Left lung (tissue), 4 donors: ENCODE measurements at regions not wholly inside any gene's neighbourhood (a gene's known extent, or its start where the extent isn't known, plus 50 kb on each side); places are given as distances from the start of the nearest gene placed in this dataset.

Experiments
- ATAC-seq: fragments of 200-7000 bp; cut with Tn5 transposase; one replicate; pipeline ENCODE4 v1.9.1; 2020; ENCODE audit warnings: moderate library complexity
- DNase-seq, 4 donors: peaks; one replicate each; pipeline ENCODE4 v3.0.0-alpha.2; 2013 to 2020
- H3K27ac ChIP-seq, 2 donors: fragments of 200-600 bp; sonication (generic) in 1 of 2; one replicate each; pipeline versions ENCODE4 v1.5.0 to v1.8.0; 2020 to 2021
- H3K27me3 ChIP-seq, 2 donors: fragments of 200-600 bp; sonication (generic) in 1 of 2; one replicate each; pipeline versions ENCODE4 v1.5.0 to v1.8.0; 2020 to 2021
- H3K36me3 ChIP-seq, 2 donors: fragments of 200-600 bp; sonication (generic) in 1 of 2; one replicate each; pipeline versions ENCODE4 v1.5.0 to v1.8.0; 2020 to 2021
- H3K4me1 ChIP-seq, 2 donors: fragments of 200-600 bp; one replicate each; pipeline ENCODE4 v1.8.0; 2021
- H3K4me3 ChIP-seq, 2 donors: fragments of 200-600 bp; sonication (generic) in 1 of 2; one replicate each; pipeline versions ENCODE4 v1.5.0 to v1.8.0; 2020 to 2021; ENCODE audit warnings: mild to moderate bottlenecking in 1 of 2
- H3K9me3 ChIP-seq, 2 donors: fragments of 200-600 bp; sonication (generic) in 1 of 2; one replicate each; pipeline versions ENCODE4 v1.5.0 to v1.8.0; 2020 to 2021
- intact Hi-C, 2 donors: fragments of 100-400 bp; cut with DNase I; formaldehyde crosslinking; loops; one replicate each; pipeline versions ENCODE4 v1.11.2 to v1.14.2; 2022
- TF ChIP-seq, protein P1 (sequence below), 2 donors: fragments of 200-600 bp; sonication (generic) in 1 of 2; IDR thresholded peaks; one replicate each; pipeline versions ENCODE4 v1.5.0 to v1.8.0; 2021; ENCODE audit warnings: antibody characterized with exemption in 2 of 2
- donor health status: DM: no; HTN: yes; CAD: no.
- donor health status: DM: no; HTN: no; CAD: no.

DNA sequence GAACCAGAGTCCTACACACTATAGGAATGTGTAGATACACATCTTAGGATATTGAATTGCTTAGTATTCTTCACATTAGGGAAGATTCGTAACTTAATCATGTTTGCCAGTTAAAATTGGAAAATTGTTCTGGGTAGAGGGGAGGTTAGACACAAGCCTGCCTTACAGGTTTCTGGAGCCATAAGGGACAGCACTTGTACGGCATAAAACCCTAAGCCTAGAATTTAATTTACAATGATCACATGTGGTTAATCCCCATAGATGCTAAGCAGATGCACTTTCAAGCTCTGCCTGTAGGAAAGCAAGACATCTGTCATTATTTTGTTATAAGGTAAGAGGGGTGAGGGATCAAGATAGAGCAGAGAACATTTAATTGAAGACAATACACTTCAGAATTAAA, 820.7 kb downstream of the NCAM2 start:
- no peaks in the 10 kb centered on the region for H3K27me3 ChIP-seq
- intact Hi-C loops: no loop called here
- no peak overlapping the region for H3K27ac ChIP-seq
- no peaks in the 10 kb centered on the region for H3K4me1 ChIP-seq
- H3K4me3 ChIP-seq: no peak overlapping the region
- TF ChIP-seq, protein P1, sequence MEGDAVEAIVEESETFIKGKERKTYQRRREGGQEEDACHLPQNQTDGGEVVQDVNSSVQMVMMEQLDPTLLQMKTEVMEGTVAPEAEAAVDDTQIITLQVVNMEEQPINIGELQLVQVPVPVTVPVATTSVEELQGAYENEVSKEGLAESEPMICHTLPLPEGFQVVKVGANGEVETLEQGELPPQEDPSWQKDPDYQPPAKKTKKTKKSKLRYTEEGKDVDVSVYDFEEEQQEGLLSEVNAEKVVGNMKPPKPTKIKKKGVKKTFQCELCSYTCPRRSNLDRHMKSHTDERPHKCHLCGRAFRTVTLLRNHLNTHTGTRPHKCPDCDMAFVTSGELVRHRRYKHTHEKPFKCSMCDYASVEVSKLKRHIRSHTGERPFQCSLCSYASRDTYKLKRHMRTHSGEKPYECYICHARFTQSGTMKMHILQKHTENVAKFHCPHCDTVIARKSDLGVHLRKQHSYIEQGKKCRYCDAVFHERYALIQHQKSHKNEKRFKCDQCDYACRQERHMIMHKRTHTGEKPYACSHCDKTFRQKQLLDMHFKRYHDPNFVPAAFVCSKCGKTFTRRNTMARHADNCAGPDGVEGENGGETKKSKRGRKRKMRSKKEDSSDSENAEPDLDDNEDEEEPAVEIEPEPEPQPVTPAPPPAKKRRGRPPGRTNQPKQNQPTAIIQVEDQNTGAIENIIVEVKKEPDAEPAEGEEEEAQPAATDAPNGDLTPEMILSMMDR (IDR thresholded peaks at IDR 0.05): no peak
- peaks cover 0 to 4% of the 10 kb centered on the region in 2 donors for H3K9me3 ChIP-seq
- no peak for ATAC-seq
- no peak for DNase-seq
- no peaks in the 10 kb centered on the region for H3K36me3 ChIP-seq

DNA sequence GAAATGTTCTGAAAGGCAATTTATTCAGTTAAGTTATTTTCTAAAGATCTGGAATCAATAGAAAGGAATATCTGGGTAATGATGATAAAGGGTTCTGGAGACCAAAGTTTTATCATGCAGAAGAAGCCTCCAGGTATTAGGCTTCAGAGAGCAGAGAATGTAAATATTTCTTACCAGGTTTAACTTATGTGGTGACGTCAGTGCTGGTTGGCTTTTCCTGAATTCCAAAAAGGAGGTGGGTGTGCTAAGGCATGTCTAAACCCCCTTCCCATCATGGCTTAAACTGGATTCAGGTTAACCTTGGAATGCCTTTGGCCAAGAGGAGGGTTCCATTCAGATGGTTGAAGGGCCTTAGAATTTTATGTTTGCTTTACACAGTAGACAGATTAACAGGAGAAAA, 829.9 kb downstream of the NCAM2 start:
- Histone ChIP-seq H3K27me3 (no peaks in the 10 kb centered on the region), H3K36me3 (no peaks in the 10 kb centered on the region), H3K9me3 (peaks cover 0 to 16% of the 10 kb centered on the region in 2 donors), H3K27ac (no peak overlapping the region), H3K4me3 (no peak overlapping the region), H3K4me1 (no peaks in the 10 kb centered on the region)
- TF ChIP-seq, protein P1 (IDR thresholded peaks at IDR 0.05): no peak
- DNase-seq: no peak
- intact Hi-C loops: no loop called here
- ATAC-seq: no peak

GRCh38 chr21:21831036-21831435, 832.8 kb downstream of the NCAM2 start:
- TF ChIP-seq, protein P1 (IDR thresholded peaks at IDR 0.05): no peak
- intact Hi-C loops: no loop called here
- H3K9me3 ChIP-seq: peaks cover 0 to 10% of the 10 kb centered on the region in 2 donors
- no peak overlapping the region for H3K27ac ChIP-seq
- no peaks in the 10 kb centered on the region for H3K4me1 ChIP-seq
- no peaks in the 10 kb centered on the region for H3K27me3 ChIP-seq
- no peak overlapping the region for H3K4me3 ChIP-seq
- DNase-seq (peak in 1 of 4 donors; percentile 53), ATAC-seq (no peak)
- H3K36me3 ChIP-seq: no peaks in the 10 kb centered on the region

DNA sequence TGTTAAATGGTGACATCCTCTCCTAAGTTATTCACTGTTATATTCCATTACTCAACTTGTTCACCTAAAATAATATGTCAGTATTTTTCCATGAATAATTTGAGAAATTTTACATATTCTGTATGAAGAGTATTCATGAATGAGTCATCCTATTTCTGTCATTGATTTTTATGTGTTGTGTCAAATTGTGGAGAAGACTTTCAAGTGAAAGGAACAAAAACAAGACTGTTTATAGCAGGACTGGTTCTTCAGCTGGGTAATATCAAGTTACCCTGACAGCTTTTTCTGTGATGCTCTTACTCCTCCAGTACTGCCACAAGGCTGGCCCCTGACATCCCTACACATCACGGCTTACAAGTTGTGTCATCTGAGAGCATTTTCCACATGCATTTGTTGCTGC, 847.7 kb downstream of the NCAM2 start:
- H3K9me3 ChIP-seq: peaks cover 0 to 10% of the 10 kb centered on the region in 2 donors
- no peaks in the 10 kb centered on the region for H3K27me3 ChIP-seq
- no peaks in the 10 kb centered on the region for H3K4me1 ChIP-seq
- no peak for ATAC-seq
- TF ChIP-seq, protein P1 (IDR thresholded peaks at IDR 0.05): no peak
- no peaks in the 10 kb centered on the region for H3K36me3 ChIP-seq
- no peak overlapping the region for H3K4me3 ChIP-seq
- intact Hi-C loops: no loop called here
- H3K27ac ChIP-seq: no peak overlapping the region
- no peak for DNase-seq

- TF ChIP-seq, protein P1 (IDR thresholded peaks at IDR 0.05): no peak
- no peaks in the 10 kb centered on the region for H3K27me3 ChIP-seq
- DNase-seq (no peak), ATAC-seq (no peak)
- intact Hi-C loops: no loop called here
- no peak overlapping the region for H3K27ac ChIP-seq
- H3K4me3 ChIP-seq: no peak overlapping the region
- H3K4me1 ChIP-seq: no peaks in the 10 kb centered on the region
- H3K9me3 ChIP-seq: peaks cover 0 to 14% of the 10 kb centered on the region in 2 donors
- H3K36me3 ChIP-seq: no peaks in the 10 kb centered on the region
Observed at GRCh38 chr21:21851205-21851604, 853.0 kb downstream of the NCAM2 start.
